DOHH2 (cell line): ENCODE measurements at regions not wholly inside any gene's neighbourhood (a gene's known extent, or its start where the extent isn't known, plus 50 kb on each side); places are given as distances from the start of the nearest gene placed in this dataset.
A peak's percentile ranks its signal among the peaks of the same experiment; 100 is the strongest.

Source experiments
- H3F3A ChIP-seq: fragments of 200-600 bp; sonication (generic), shearing (Covaris generic); 2 replicates; pipeline ENCODE4 v1.6.0; 2016; ENCODE audit warnings: antibody characterized with exemption, mild to moderate bottlenecking; ENCODE audit not compliant: control insufficient read depth, insufficient read depth
- H3K27ac ChIP-seq: fragments of 200-600 bp; sonication (generic); 2 replicates; pipeline ENCODE4 v1.5.1; 2014; ENCODE audit warnings: low read depth, mild to moderate bottlenecking, low read length, moderate library complexity
- H3K27me3 ChIP-seq: fragments of 200-600 bp; sonication (generic); 2 replicates; pipeline ENCODE4 v1.6.1; 2014; ENCODE audit warnings: mild to moderate bottlenecking, low read length, mixed read lengths; ENCODE audit not compliant: control insufficient read depth
- H3K36me3 ChIP-seq: fragments of 200-600 bp; sonication (generic); 2 replicates; pipeline ENCODE4 v1.6.1; 2014; ENCODE audit warnings: mild to moderate bottlenecking, low read length, moderate library complexity, mixed read lengths; ENCODE audit not compliant: control insufficient read depth
- H3K4me1 ChIP-seq: fragments of 200-600 bp; sonication (generic); 2 replicates; pipeline ENCODE4 v1.6.1; 2014; ENCODE audit warnings: mild to moderate bottlenecking, low read length, mixed read lengths; ENCODE audit not compliant: control insufficient read depth
- H3K4me2 ChIP-seq: fragments of 200-600 bp; sonication (generic); 2 replicates; pipeline ENCODE4 v1.6.0; 2014; ENCODE audit warnings: mild to moderate bottlenecking, low read length, moderate library complexity
- H3K4me3 ChIP-seq: fragments of 200-600 bp; sonication (generic); 2 replicates; pipeline ENCODE4 v1.5.1; 2014; ENCODE audit warnings: mild to moderate bottlenecking, low read length, mixed read lengths
- H3K79me2 ChIP-seq: fragments of 200-600 bp; sonication (generic); 2 replicates; pipeline ENCODE4 v1.6.1; 2014; ENCODE audit warnings: mild to moderate bottlenecking, low read length, mixed read lengths; ENCODE audit not compliant: control insufficient read depth
- H3K9me2 ChIP-seq: fragments of 200-600 bp; sonication (generic); replicated peaks from 2 replicates; pipeline ENCODE4 v1.6.1; 2014; ENCODE audit warnings: mild to moderate bottlenecking, low read length, mixed read lengths; ENCODE audit not compliant: control insufficient read depth
- H3K9me3 ChIP-seq: fragments of 200-600 bp; sonication (generic); 2 replicates; pipeline ENCODE4 v1.6.1; 2014; ENCODE audit warnings: antibody characterized with exemption, low read length, mixed read lengths; ENCODE audit not compliant: control insufficient read depth, insufficient read depth
- H4K20me1 ChIP-seq: fragments of 200-600 bp; sonication (generic); 2 replicates; pipeline ENCODE4 v1.6.0; 2014; ENCODE audit warnings: low read depth, mild to moderate bottlenecking, antibody characterized with exemption, low read length, moderate library complexity; ENCODE audit not compliant: control insufficient read depth, insufficient read depth
- EZH2phosphoT487 ChIP-seq: fragments of 200-600 bp; sonication (generic); IDR thresholded peaks from 2 replicates; pipeline ENCODE4 v1.6.1; 2017; ENCODE audit warnings: borderline replicate concordance, mild to moderate bottlenecking, antibody characterized with exemption, low read length, moderate library complexity, mixed read lengths
- TF ChIP-seq, protein P1 (sequence below): fragments of 200-600 bp; sonication (generic); IDR thresholded peaks from one replicate; pipeline ENCODE4 v1.5.1; 2014; ENCODE audit warnings: antibody characterized with exemption, mild to moderate bottlenecking, low read depth, low read length; ENCODE audit not compliant: poor library complexity, severe bottlenecking

DNA sequence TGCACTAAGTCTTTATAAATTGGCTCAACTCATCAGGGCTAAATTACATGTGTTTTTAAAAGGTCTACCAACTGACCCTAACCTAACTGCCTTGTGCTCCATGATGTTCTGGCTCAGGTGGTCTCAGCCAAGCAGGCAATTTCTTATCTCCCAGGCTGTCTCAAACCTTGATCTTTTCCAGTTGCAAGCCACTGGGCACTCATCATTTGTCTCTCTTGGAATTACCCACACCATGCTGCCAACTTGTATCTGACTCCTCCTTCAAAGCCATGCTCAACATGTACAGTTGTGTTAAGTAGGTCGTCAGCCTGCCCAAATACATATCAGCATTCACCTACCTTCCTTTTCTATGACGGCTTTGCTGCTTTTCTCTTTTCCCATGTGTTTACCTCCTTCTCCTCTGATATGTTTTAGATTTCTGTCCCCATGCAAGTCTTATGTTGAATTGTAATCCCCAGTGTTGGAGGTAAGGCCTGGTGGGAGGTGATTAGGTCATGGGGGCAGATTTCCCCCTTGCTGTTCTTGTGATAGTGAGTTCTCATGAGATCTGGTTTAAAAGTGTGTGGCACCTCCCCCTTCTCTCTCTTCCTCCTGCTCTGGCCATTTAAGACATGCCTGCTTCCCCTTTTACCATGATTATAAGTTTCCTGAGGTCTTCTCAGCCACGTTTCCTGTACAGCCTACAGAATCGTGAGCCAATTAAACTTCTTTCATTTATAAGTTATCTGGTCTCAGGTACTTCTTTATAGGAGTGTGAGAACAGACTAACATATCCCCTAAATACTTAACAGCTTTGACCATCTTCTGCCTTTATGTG lies 130.0 kb downstream of the ELAPOR2 start:
- TF ChIP-seq EZH2phosphoT487: no peak
- TF ChIP-seq, protein P1, sequence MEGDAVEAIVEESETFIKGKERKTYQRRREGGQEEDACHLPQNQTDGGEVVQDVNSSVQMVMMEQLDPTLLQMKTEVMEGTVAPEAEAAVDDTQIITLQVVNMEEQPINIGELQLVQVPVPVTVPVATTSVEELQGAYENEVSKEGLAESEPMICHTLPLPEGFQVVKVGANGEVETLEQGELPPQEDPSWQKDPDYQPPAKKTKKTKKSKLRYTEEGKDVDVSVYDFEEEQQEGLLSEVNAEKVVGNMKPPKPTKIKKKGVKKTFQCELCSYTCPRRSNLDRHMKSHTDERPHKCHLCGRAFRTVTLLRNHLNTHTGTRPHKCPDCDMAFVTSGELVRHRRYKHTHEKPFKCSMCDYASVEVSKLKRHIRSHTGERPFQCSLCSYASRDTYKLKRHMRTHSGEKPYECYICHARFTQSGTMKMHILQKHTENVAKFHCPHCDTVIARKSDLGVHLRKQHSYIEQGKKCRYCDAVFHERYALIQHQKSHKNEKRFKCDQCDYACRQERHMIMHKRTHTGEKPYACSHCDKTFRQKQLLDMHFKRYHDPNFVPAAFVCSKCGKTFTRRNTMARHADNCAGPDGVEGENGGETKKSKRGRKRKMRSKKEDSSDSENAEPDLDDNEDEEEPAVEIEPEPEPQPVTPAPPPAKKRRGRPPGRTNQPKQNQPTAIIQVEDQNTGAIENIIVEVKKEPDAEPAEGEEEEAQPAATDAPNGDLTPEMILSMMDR: no peak
- Histone ChIP-seq H3K36me3 (peaks cover 24% of the 10 kb centered on the region), H3K79me2 (no peaks in the 10 kb centered on the region), H3K4me1 (peaks cover 35% of the 10 kb centered on the region), H3K27ac (no peak overlapping the region), H3K4me2 (peak overlapping the region; percentile 3; the same call in 1 of the 2 replicates), H3K9me2 (no peaks in the 10 kb centered on the region), H3K9me3 (no peaks in the 10 kb centered on the region), H3K27me3 (no peaks in the 10 kb centered on the region), H3K4me3 (no peak overlapping the region), H4K20me1 (no peaks in the 10 kb centered on the region), H3F3A (no peaks in the 10 kb centered on the region)

DNA sequence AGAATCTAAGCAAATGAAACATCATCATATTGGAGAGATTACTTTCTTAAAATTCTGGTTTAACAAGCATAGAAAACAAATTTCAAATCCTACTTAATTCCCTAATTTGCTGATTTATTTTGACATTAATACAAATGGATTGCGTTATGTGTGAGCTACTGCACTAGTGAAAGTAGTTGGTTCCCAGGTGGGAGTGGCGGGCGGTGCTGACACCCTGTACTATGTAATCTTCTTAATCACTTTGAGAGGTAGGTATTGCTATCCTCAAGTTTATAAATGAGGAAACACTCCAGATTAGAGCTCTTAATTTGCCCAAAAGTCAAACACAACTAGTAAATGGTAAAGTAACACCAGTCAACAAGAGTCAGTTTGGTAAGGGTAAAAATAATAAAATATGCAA lies 131.1 kb downstream of the ELAPOR2 start:
- no peak overlapping the region for H3K27ac ChIP-seq
- no peaks in the 10 kb centered on the region for H3K9me2 ChIP-seq
- no peaks in the 10 kb centered on the region for H3K27me3 ChIP-seq
- H3K79me2 ChIP-seq: no peaks in the 10 kb centered on the region
- H3K36me3 ChIP-seq: peaks cover 24% of the 10 kb centered on the region
- H3K4me3 ChIP-seq: no peak overlapping the region
- H3K4me2 ChIP-seq: no peak overlapping the region
- no peaks in the 10 kb centered on the region for H3K9me3 ChIP-seq
- TF ChIP-seq EZH2phosphoT487: no peak
- TF ChIP-seq, protein P1: no peak
- H4K20me1 ChIP-seq: no peaks in the 10 kb centered on the region
- peaks cover 35% of the 10 kb centered on the region for H3K4me1 ChIP-seq
- H3F3A ChIP-seq: no peaks in the 10 kb centered on the region

- Histone ChIP-seq H3F3A (no peaks in the 10 kb centered on the region), H3K4me1 (peaks cover 27% of the 10 kb centered on the region), H3K36me3 (peaks cover 21% of the 10 kb centered on the region), H3K27me3 (no peaks in the 10 kb centered on the region), H3K4me3 (no peak overlapping the region), H3K79me2 (no peaks in the 10 kb centered on the region), H3K9me3 (no peaks in the 10 kb centered on the region), H3K9me2 (no peaks in the 10 kb centered on the region), H4K20me1 (no peaks in the 10 kb centered on the region), H3K27ac (no peak overlapping the region), H3K4me2 (no peak overlapping the region)
- no peak for TF ChIP-seq EZH2phosphoT487
- TF ChIP-seq, protein P1: peak; percentile 95
These were observed 132.7 kb downstream of the ELAPOR2 start for GRCh38 chr7:86926732-86927131.
